ENCODE measurements at regions not wholly inside any gene's neighbourhood (a gene's known extent, or its start where the extent isn't known, plus 50 kb on each side); places are given as distances from the start of the nearest gene placed in this dataset.
"Not testable (repeated sequence)": the region's sequence is repeated elsewhere in the genome, so short reads cannot be mapped to it uniquely, and the experiment has no call there.

DNA sequence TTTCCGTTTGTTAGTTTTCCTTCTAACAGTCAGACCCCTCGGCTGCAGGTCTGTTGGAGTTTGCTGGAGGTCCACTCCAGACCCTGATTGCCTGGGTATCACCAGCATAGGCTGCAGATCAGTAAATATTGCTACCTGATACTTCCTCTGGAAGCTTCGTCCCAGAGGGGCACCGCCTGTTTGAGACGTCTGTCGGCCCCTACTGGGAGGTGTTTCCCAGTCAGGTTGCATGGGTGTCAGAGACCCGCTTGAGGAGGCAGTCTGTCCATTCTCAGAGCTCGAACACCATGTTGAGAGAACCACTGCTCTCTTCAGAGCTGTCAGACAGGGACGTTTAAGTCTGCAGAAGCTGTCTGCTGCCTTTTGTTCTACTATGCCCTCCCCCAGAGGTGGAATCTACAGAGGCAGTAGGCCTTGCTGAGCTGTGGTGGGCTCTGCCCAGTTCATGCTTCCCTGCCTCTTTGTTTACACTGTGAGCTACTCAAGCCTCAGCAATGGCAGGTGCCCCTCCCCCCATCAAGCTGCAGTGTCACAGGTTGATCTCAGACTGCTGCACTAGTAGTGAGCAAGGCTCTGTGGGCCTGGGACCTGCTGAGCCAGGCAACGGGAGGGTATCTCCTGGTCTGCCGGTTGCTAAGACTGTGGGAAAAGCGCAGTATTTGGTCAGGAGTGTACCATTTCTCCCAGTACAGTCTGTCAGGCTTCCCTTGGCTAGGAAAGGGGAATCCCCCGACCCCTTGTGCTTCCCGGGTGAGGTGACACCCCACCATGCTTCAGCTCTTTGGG is 74.4 kb upstream of the TOP3B start:
- DNase-seq (ENCODE audit: low spot score): not testable (repeated sequence)

- not testable (repeated sequence) for DNase-seq (ENCODE audit: low spot score)
Observed at GRCh38 chr22:22052548-22053139, 70.1 kb upstream of the TOP3B start.

GRCh38 chr22:22051032-22051431 is 68.4 kb upstream of the TOP3B start:
- DNase-seq (ENCODE audit: low spot score): not testable (repeated sequence)

DNA sequence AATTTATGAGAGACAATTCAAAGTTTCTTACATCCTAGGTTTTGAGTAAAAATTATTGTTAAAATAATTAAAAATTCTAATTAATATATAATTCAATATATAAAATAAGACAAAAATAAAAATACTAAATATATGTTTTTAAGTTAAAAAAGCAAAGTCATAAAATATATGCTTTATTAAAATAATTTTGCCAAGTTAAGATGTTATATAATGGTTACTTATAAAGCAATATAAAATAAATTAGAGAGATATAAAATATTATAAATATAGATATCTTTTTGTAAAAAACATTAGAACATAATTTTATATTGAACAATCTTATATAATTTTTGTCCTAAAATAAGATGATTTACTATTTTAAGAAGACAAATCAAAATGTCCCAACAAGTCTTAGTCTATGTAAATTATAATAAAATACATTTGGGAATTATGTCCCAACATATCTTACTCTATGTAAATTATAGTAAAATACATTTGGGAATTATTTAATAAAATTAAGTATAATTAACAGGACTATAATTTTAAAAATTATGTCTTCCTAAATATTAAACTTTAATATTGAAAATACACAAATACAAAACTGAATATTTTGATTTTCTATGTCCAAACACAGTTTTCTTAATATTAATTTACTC is 67.7 kb upstream of the TOP3B start:
- DNase-seq (ENCODE audit: low spot score): no peak

- no peak for DNase-seq (ENCODE audit: low spot score)
Observed at GRCh38 chr22:22049684-22050083, 67.1 kb upstream of the TOP3B start.

DNA sequence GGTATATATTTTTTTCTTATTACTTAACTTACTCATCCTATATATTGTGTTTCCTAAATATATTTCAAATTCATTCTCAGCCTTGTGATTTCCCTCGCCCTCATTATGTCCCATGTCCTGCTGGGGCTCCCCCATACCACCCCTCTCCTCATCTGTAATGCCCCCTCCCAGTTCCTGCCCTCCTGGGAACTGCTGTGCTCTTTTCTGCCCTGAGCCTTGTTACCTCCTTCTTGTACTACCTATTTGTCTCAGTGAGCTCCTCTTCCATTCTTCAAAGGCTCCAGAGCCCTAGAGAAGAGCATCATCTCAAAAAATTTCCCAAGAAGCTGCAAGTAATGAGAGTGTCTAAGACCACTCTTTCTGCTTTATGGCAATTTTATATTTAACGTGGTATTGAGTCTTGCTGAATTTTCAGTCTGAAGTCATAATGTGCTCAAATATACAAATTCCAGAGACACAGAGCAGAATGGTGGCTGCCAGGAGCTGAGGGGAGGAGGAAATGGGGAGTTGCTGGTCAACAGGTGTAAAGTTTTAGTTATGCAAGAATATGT is 66.5 kb upstream of the TOP3B start:
- DNase-seq (ENCODE audit: low spot score): no peak

- no peak for DNase-seq (ENCODE audit: low spot score)
Observed at GRCh38 chr22:22048318-22048942, 65.8 kb upstream of the TOP3B start.

DNA sequence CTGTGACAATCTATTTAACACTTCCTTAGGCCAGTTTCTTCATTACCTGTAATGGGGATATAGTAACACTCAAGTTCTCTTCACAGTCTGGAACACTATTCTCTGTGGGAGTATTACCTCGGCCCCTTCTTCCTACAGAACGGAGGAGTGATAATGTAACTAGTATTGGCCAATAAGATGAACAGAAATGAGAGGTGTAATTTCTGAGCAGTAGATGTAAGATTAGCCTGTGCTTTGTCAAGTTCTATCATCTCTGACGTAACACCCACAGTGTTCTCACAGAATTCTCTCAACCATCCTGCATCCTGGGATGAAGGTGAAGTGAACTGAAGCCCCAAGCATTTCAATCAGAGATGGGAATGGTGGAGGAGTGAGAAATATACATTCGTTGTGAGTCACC is 65.2 kb upstream of the TOP3B start:
- no peak for DNase-seq (ENCODE audit: low spot score)

GRCh38 chr22:22047266-22047665 is 64.7 kb upstream of the TOP3B start:
- DNase-seq (ENCODE audit: low spot score): no peak

- DNase-seq (ENCODE audit: low spot score): no peak
Observed at GRCh38 chr22:22046370-22046769, 63.8 kb upstream of the TOP3B start.

DNA sequence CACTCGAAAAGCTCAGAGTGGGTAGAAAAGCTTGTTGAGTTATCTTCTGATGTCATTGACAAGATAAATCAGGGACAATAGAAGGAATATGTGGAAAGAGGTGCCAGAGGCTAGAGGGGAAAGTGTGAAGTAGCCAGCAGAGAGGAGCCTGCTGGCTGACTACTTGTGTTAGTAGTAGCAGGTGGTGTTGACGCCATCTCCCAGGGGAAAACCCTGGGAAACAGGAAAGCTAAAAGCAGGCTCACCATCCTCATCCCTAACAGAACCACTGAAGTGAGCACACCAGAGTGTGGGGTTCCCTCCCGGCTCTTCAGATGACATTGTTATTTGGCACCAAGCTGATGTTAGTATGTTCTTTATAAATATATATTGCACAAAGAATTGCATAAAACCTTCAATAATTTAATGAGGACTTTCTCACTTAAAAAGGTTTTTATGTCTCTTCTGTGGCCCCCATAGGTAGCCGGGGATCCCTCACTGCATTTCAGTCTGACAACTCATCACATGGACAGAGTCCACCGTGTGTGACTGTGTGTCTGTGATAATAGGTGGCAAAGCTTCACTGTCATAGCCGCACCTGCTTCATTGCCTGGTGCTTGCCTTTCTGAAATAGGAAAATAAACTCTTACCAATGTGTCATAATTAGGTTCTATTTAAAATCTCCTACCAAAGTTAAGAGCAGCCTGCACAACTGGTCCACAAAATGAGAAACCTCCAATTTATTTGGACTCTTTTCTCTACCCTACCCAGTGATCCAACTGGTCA is 63.2 kb upstream of the TOP3B start:
- DNase-seq (ENCODE audit: low spot score): no peak

DNA sequence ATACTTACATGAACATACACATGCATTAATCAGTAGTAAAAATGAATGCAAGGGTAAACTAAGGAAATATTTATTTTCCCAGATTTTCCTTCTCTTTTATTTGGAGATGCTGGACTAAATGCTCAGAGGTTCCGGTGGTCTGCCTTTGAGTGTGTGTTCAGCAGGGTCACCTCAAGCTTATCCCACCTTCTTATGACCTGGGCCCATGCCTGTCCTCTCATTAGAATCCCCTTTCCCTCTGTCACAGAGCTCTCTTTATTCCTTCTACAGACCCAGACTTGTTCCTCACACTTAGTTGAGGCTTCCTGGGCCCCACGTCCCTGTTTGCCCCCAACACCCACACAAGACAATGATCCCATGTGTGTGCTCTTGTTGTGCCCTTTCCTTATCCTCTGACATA is 61.6 kb upstream of the TOP3B start:
- DNase-seq (ENCODE audit: low spot score): no peak

DNA sequence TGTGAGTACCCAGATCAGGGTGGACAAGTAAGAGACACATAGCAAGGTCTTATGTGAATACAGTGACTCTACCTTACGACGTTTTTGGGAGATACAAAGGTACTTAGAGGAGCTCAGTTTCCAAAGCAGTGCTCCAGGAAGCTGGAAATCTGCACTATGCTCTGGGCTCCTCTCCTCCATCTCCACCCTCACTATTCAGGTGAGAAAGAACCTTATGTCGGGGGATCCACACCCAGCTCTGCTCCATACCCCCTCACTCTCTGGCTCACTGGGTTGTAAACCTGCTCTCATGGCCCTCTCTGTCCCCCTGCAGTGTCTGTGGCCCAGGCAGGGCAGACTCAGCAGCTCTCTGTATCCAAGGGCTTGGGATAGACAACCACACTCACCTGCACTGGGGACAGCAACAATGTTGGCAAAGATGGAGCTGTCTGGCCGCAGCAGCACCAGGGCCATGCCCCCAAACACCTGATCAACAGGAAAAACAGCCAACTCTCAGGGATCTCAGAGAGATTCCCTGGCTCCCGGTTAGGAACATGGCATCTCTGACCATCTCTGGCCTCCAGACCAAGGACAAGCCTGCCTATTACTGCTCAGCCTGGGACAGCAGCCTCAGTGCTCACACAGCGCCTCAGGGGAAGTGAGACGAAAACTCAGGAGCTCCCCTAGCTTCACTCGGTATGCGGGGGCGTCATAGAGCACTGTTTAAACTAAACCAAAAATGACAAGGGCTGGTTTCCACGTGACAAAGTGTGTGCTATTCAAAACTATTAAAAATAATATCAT is 60.9 kb upstream of the TOP3B start:
- DNase-seq (ENCODE audit: low spot score): no peak

GRCh38 chr22:22042599-22043295 is 60.2 kb upstream of the TOP3B start:
- no peak for DNase-seq (ENCODE audit: low spot score)

- no peak for DNase-seq (ENCODE audit: low spot score)
Observed at GRCh38 chr22:22042009-22042408, 59.4 kb upstream of the TOP3B start.

DNA sequence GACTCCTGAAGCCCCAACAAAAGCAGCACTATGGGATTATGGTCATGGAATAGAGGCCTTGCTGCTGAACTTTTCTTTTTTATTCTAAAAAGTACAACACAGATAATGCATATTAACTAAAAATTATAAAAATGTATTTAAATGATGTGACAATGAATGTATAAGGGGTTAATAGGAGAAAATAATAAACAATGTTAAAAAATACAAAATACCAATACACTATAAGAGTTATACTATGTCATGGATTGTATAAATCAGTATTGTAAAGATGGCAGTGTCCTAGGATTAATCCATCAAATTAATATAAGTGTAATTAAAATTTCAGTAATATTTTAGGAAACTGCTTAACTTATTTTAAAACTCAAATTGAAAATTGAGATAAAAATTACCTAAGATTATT is 58.3 kb upstream of the TOP3B start:
- no peak for DNase-seq (ENCODE audit: low spot score)

DNA sequence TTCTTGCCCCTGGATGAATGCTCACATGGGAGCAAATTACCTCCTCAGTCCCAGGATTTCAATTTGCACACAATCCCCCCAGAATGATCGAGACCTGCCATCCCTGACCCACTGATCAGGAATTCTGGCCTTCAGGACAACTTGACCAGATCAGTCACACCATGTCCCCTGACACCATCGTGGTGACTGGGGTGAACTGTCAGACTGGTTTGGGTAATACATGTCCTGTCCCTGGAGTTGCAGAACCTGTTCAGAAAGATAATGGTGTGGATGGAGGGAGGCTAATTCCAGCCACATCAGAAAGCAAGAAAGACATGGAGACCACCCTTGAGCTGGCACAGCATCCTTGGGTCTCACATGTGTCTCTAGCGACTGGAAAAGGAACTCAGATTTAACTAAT is 57.9 kb upstream of the TOP3B start:
- DNase-seq (ENCODE audit: low spot score): no peak

DNA sequence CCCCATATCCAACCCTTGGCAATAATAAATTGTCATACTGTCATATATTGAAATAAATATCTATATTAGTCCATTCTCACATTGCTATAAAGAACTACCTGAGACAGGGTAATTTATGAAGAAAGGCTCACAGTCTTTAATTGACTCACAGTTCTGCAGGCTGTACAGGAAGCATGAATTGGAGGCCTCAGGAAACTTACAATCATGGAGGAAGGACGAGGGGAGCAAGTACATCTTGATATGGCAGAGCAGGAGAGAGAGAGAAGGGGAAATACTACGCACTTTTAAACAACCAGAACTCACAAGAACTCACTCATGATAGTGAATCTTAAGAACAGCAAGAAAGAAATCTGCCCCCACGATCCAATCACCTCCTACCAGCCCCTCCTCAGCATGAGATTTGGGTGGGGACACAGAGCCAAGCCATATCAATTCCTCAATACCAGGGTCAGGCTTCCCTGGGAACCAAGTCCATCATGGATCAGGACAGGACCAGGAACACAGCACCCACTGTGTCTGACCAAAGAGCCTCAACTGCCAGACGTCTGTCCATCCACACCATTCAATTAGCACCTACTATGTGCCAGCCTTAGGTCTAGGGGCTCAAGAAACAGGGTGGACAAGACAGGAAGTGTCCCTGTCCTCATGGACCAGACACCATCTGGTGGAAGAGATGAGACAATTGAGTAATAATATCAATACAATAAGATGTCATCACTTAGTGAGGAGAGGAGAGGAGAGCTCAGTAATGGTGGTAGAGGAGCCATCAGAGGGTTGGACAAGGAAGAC is 56.9 kb upstream of the TOP3B start:
- DNase-seq (ENCODE audit: low spot score): no peak

DNA sequence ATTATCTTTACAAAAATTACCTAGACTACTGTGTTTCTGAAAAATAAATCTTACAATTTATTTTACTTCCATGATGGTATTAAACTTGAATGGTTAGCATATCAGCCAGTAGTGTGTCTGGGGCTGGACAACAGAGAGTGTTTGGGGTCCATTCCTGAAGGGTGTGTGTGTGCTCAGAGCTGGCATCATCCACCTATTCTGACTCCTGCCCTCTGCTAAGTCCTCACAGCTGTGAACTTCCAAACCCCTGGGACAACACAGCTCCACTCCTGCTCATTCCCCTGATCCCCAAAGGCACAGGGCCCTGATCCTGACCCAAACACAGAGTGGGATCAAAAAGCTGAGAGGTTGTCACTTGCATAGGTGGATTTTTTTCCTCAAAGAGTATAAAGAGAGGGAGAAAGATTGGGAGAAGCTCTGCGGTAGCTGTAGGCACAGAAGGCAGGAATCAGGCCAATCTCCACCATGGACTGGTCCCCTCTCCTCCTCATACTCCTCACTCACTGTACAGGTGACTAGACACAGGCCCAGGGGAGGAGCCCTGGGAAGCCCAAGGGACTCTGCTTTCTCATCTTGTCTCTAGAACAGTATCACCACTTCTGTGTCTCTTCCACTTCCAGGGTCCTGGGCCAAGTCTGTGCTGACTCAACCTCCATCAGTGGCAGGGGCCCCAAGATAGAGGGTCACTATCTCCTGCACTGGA is 55.7 kb upstream of the TOP3B start:
- DNase-seq (ENCODE audit: low spot score): no peak
